Activated T-helper 1 cell treated with anti-CD3 and anti-CD28 coated beads, Interleukin-2, amount 50 U/mL, for 16 hours (primary cell): ENCODE measurements at regions not wholly inside any gene's neighbourhood (a gene's known extent, or its start where the extent isn't known, plus 50 kb on each side); places are given as distances from the start of the nearest gene placed in this dataset.

Experiments used
- DNase-seq, 2 donors: peaks; one replicate each; pipeline ENCODE4 v3.0.0-alpha.2; 2020; ENCODE audit warnings: low read depth in 1 of 2, low spot score in 1 of 2

DNA sequence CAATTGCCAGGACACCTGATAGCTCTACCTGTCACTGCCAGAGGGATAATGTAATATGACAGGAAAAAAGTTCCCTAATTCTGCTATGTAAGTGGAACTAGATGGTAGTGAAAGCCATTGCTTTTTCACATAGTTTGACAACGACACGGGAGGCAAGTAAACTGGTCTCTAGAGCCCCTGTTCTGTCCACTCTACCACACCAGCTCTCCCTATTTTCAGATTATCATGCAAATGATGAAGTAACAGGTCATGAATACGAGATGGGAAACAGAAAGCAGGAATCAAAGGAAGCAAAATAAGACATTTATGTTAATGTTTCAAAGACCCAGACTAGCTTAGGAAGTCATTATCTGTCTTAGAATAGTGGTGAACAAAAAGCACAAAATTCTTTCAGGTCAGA is 56.2 kb downstream of the TAF11L14 start:
- no peak for DNase-seq

GRCh38 chr5:17691762-17692161 is 57.5 kb downstream of the TAF11L14 start:
- no peak for DNase-seq

DNA sequence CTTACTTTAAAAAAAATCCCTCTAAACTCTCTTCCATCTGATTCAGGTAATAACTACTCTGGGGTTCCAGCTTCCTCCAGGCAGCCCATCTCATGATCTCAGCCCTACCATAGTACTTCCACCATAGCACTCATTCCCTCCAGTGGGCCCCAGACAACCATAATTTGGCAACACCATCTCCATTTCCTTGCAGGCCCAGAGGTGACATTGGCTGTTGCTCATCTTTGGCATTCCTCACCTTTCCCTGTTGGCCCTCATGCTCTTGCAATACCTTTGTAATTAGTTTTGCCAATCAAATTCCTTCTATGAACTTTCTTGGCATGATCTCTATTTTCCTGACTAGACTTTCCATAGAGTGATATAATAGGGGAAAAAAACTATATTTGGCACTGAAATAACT is 60.1 kb downstream of the TAF11L14 start:
- no peak for DNase-seq

- DNase-seq: no peak
Measured at GRCh38 chr5:17694914-17695313, 60.7 kb downstream of the TAF11L14 start.

- no peak for DNase-seq
Measured at GRCh38 chr5:17696627-17697026, 62.4 kb downstream of the TAF11L14 start.

DNA sequence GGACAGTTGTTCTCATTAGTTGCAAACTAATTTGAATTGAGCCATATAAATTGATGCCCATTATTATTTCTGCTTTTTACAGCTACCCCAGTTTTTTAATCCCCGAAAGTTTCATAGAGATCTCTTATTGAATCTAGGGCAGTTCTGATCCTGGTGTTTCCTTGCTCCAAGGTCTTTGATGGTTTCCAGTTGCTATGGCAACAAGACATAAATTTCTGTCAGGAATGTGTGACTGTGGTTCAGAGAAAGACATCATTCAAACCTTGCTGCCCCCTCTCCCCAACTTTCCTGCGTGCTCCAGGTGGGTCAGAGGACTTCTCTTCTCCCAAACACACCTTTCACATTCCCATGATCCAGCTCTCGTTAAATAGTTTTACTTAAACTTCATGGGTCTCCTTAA is 63.4 kb downstream of the TAF11L14 start:
- no peak for DNase-seq

GRCh38 chr5:17709011-17709710 is 74.9 kb downstream of the TAF11L14 start:
- DNase-seq: no peak

GRCh38 chr5:17713301-17713700 is 79.0 kb downstream of the TAF11L14 start:
- DNase-seq: no peak

DNA sequence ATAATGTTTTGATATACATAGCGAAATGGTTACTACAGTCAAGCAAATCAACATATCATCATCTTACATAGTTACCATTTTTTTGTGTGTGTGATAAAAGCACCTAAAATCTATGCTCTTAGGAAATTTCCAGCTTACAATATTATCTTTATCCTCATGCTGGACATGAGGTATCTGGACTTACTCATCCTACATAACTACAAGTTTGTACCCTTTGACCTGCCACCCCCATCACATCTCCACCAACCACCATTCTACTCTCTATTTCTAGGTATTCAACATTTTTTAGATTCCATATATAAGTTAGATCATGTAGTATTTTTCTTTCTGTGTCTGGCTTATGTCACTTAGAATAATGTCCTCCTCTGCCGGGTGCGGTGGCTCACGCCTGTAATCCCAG is 79.9 kb downstream of the TAF11L14 start:
- DNase-seq: no peak

- DNase-seq: no peak
Measured at GRCh38 chr5:17719592-17719991, 85.3 kb downstream of the TAF11L14 start.

DNA sequence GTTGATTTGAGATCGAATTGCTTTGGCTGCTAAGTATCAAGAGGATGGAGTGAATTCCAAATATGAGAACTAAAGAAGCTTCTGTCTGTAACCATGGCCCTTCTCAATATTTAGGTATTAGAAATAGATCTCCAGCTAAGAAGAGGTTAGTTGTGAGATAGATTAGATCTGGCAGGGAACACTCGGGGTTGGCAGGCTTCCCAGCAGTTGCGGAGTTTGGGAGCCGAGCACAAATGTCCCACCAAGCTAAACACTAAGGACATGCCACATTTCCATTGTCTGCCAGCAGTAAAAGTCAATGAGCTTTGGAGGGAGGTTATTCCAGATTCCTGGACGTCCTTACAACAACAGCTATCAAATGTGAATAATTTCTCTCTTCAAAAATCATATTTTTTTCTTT is 85.8 kb downstream of the TAF11L14 start:
- DNase-seq: no peak

- DNase-seq: no peak
Measured at GRCh38 chr5:17723876-17724275, 89.6 kb downstream of the TAF11L14 start.

GRCh38 chr5:17727098-17727497 is 92.8 kb downstream of the TAF11L14 start:
- DNase-seq: no peak

- no peak for DNase-seq
Measured at GRCh38 chr5:17730421-17730820, 96.2 kb downstream of the TAF11L14 start.

- no peak for DNase-seq
Measured at GRCh38 chr5:17732351-17732923, 98.2 kb downstream of the TAF11L14 start.

- DNase-seq: no peak
Measured at GRCh38 chr5:17734011-17734410, 99.8 kb downstream of the TAF11L14 start.

DNA sequence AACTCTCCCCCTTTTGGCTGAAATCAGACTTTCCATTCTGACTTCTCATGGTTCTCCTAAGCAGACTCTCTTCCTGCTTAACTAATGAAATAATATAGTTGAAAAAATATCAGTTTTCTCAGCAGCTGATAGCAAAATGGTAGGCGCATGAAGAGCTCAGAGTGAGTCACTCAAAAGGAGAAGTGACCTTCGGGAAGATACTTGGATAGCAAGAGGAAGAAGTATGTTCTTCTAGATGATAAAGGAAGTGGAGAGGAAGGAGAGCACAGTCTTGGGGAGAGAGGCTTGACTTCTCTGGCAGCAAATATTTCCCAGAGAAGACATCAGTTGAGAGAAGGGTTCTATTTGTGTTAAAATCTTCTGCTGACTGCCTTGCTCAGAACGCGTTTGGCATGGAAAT is 101.5 kb downstream of the TAF11L14 start:
- DNase-seq: no peak

DNA sequence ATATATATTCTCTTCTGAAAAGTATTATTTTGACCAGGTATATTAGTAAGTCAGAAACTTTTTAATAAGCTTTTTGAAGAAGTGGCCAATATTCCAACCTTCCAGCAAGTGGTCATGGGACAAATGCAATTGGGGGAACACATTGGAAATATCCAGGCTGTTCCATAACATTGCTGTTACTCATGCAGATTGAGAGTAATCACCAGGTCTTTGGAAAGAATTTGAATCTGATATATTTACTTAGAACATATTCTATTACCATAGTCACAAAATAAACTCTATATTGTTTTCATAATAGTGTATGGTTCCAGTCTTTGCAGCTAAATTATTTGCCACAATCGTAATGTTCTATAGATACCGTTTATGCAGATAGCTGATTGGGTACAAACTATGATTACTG is 102.8 kb downstream of the TAF11L14 start:
- DNase-seq: no peak

DNA sequence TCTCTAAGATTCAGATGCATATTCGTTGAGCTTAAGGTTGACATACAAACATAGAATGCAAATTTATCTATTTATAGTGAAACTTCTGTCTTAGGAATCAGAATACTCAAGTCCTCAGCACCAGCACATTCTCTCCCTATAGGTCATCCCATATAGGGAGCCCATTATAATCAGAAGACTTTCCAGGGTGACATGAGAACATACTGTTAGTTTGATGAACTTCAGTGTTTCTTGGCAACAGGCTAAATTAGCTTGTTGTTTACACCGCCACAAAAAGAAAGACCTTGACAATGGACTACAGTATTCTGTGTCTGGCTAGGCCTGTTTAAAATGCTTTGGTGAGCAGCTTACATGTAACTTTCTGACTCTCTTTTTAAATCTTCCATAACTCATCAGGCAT is 104.2 kb downstream of the TAF11L14 start:
- no peak for DNase-seq

GRCh38 chr5:17743580-17744435 is 109.5 kb downstream of the TAF11L14 start:
- DNase-seq: no peak

- no peak for DNase-seq
Measured at GRCh38 chr5:17748201-17748600, 113.9 kb downstream of the TAF11L14 start.

DNA sequence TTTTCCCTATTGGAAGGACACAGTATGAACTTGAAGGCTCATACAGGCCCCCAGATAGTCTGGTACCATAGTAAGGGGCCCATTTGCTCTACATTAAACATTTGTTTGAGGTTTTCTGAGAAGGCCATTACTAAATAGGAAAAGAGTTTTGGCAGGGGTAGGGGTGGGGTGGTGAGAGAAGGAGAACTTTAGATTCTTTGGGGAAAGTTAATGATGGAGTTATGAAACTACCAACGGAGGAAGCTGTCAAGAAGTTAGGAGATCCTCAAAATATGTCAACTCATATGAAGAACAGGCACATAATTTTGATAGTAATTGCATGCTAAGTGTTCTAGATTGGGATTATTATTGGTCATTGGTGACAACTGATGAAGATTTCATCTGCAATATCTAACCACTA is 114.7 kb downstream of the TAF11L14 start:
- no peak for DNase-seq
